D721Med (cell line): ENCODE measurements at regions not wholly inside any gene's neighbourhood (a gene's known extent, or its start where the extent isn't known, plus 50 kb on each side); places are given as distances from the start of the nearest gene placed in this dataset.

Source experiments
- DNase-seq: peaks from one replicate; pipeline ENCODE4 v3.0.0; 2011; ENCODE audit warnings: low spot score; ENCODE audit not compliant: insufficient read length
- FAIRE-seq: peaks from 2 replicates; lab custom pipeline; 2011; peaks lifted over from hg19 to GRCh38; lab: Jason Lieb, UNC
- CTCF ChIP-seq: IDR thresholded peaks from 2 replicates; pipeline ENCODE4 v1.5.1; 2012; ENCODE audit warnings: mild to moderate bottlenecking, control low read depth; ENCODE audit not compliant: insufficient read depth; ENCODE audit errors: missing control alignments

GRCh38 chr11:92626624-92627023 lies 342.8 kb upstream of the MTNR1B start:
- no peak for FAIRE-seq
- TF ChIP-seq CTCF: no peak

GRCh38 chr11:92627615-92628256 lies 341.7 kb upstream of the MTNR1B start:
- no peak for TF ChIP-seq CTCF
- FAIRE-seq (no peak), DNase-seq (no peak)

More at GRCh38 chr11:92626624-92627023, 342.8 kb upstream of the MTNR1B start:
- no peak for DNase-seq

- FAIRE-seq (no peak), DNase-seq (no peak)
- TF ChIP-seq CTCF: no peak
Measured at GRCh38 chr11:92628401-92629292, 340.8 kb upstream of the MTNR1B start.

GRCh38 chr11:92632495-92632894 lies 337.0 kb upstream of the MTNR1B start:
- DNase-seq: no peak
- TF ChIP-seq CTCF: no peak
- FAIRE-seq: no peak

GRCh38 chr11:92633820-92634219 lies 335.6 kb upstream of the MTNR1B start:
- no peak for FAIRE-seq
- no peak for TF ChIP-seq CTCF

GRCh38 chr11:92636543-92637188 lies 332.8 kb upstream of the MTNR1B start:
- DNase-seq (no peak), FAIRE-seq (no peak)
- no peak for TF ChIP-seq CTCF

More at GRCh38 chr11:92633820-92634219, 335.6 kb upstream of the MTNR1B start:
- no peak for DNase-seq

GRCh38 chr11:92638678-92639077 lies 330.8 kb upstream of the MTNR1B start:
- no peak for DNase-seq
- no peak for TF ChIP-seq CTCF
- no peak for FAIRE-seq
